BE2C (cell line): ENCODE measurements at regions not wholly inside any gene's neighbourhood (a gene's known extent, or its start where the extent isn't known, plus 50 kb on each side); places are given as distances from the start of the nearest gene placed in this dataset.
"Not testable (repeated sequence)": the region's sequence is repeated elsewhere in the genome, so short reads cannot be mapped to it uniquely, and the experiment has no call there.

Experiments used
- DNase-seq: peaks from one replicate; pipeline ENCODE4 v3.0.0-alpha.2; 2020
- H3K27me3 ChIP-seq: fragments of 250-450 bp; sonication (Bioruptor Pico); 2 replicates; pipeline ENCODE4 v1.5.1; 2020; ENCODE audit warnings: mild to moderate bottlenecking
- H3K36me3 ChIP-seq: fragments of 250-450 bp; sonication (Bioruptor Pico); 2 replicates; pipeline ENCODE4 v1.5.1; 2020; ENCODE audit warnings: mild to moderate bottlenecking
- H3K4me1 ChIP-seq: fragments of 250-450 bp; sonication (Bioruptor Pico); 2 replicates; pipeline ENCODE4 v1.5.1; 2020
- H3K4me3 ChIP-seq: 2 replicates; pipeline ENCODE4 v1.5.1; 2011; ENCODE audit warnings: low read depth, low read length
- H3K9me3 ChIP-seq: fragments of 250-450 bp; sonication (Bioruptor Pico); 2 replicates; pipeline ENCODE4 v1.5.1; 2020
- TF ChIP-seq, protein P1 (sequence below): IDR thresholded peaks from 2 replicates; pipeline ENCODE4 v1.5.1; 2012; ENCODE audit warnings: mild to moderate bottlenecking, low read depth, low read length

DNA sequence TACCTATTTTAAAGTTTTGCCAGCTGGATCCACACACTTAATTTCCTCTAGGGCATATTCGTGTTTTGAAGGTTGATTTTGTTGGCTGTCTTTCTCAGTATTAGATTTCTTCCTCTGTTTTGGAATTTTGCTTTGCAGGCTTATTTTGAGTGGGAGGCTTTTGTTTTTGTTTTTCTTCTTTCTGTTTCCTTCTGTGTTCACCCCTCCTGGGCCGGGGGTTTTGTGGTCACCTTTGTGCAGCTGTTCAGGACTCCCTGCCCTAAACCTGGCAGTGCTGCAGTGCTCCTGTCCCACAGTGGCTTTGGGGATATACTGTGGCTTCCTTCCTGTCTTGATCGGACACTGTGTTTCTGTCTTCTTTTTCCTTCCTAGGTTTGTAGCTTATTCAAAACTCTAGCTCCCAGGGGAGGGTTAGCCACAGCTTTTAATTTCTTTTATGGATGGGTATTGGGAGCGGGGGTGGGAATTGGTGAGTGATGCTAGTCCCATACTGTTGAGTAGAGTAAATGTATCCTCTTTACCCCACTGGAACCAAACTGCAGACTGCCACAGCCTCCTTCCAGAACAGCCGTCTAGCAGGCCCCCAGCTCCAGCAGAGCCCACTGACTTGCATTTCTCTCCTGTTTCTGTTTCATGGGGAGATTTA is 228.7 kb upstream of the FZD8 start:
- H3K4me3 ChIP-seq, result no peak overlapping the region
- H3K4me1 ChIP-seq, result no peaks in the 10 kb centered on the region
- DNase-seq, result no peak
- H3K27me3 ChIP-seq, result no peaks in the 10 kb centered on the region
- no peaks in the 10 kb centered on the region for H3K36me3 ChIP-seq
- TF ChIP-seq, protein P1, sequence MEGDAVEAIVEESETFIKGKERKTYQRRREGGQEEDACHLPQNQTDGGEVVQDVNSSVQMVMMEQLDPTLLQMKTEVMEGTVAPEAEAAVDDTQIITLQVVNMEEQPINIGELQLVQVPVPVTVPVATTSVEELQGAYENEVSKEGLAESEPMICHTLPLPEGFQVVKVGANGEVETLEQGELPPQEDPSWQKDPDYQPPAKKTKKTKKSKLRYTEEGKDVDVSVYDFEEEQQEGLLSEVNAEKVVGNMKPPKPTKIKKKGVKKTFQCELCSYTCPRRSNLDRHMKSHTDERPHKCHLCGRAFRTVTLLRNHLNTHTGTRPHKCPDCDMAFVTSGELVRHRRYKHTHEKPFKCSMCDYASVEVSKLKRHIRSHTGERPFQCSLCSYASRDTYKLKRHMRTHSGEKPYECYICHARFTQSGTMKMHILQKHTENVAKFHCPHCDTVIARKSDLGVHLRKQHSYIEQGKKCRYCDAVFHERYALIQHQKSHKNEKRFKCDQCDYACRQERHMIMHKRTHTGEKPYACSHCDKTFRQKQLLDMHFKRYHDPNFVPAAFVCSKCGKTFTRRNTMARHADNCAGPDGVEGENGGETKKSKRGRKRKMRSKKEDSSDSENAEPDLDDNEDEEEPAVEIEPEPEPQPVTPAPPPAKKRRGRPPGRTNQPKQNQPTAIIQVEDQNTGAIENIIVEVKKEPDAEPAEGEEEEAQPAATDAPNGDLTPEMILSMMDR, result no peak
- H3K9me3 ChIP-seq, result no peaks in the 10 kb centered on the region

DNA sequence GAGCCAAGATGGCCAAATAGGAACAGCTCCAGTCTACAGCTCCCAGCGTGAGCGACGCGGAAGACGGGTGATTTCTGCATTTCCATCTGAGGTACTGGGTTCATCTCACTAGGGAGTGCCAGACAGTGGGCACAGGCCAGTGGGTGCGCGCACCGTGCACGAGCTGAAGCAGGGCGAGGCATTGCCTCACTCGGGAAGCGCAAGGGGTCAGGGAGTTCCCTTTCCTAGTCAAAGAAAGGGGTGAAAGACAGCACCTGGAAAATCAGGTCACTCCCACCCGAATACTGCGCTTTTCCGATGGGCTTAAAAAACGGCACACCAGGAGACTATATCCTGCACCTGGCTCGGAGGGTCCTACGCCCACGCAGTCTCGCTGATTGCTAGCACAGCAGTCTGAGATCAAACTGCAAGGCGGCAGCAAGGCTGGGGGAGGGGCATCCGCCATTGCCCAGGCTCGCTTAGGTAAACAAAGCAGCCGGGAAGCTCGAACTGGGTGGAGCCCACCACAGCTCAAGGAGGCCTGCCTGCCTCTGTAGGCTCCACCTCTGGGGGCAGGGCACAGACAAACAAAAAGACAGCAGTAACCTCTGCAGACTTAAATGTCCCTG is 216.7 kb upstream of the FZD8 start:
- H3K9me3 ChIP-seq, H3K27me3 ChIP-seq, DNase-seq, H3K4me3 ChIP-seq, H3K4me1 ChIP-seq, H3K36me3 ChIP-seq: not testable (repeated sequence)

DNA sequence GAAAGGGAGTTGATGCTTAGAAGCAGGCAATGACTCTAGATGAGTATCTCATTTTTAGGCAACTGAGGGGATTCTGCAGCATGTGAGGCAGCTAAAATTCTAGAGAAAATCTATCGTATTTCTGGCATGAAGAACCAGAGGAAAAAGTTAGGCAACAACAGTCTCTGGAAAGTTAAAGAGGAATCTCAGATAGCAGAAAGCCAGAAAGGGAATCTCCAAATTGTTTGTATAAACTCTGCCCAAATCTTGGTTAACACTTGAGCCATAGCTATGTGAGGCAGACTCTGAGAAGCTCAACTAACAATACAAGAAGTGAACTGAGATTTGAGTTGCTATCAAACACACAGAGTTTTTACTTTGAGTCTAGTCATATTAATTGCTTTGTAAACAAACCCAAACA is 215.8 kb upstream of the FZD8 start:
- Histone ChIP-seq H3K27me3 (no peaks in the 10 kb centered on the region), H3K4me1 (no peaks in the 10 kb centered on the region), H3K4me3 (no peak overlapping the region), H3K36me3 (no peaks in the 10 kb centered on the region), H3K9me3 (no peaks in the 10 kb centered on the region)
- no peak for DNase-seq
- TF ChIP-seq, protein P1, result no peak

DNA sequence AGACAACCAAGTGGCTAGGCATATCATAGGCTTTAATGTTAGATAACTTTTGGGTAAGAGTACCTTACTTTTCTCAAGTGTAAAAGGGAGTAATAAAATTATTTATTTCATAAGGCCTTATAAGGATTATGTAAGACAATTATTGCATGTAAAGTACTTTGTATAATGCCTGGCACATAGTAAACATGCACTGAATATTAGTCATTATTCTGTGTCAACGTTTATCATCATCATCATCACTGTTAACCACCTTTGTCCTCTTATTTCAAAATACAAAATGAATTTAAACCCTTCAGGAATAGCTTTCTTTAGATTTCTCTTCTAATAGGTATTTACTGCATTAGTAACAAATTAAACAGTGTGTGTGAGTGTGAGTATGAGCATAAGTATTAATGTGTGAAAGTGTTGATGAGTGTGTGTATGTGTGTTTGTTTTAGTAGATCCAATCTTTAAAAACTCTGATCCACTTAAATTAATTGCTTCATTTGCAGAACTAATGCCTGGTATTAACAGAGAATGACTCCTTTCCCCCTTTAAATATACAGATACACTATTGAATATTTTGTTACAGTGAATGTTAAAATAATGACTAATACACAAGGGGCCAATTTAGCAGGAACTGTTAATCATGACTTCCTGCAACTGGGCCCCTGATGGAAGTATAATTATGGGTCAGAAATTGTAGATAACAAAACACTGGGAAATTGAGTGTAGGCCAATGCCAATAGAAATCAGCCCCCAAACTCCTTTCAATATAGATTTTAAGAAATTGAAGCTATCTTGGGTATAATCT is 213.3 kb upstream of the FZD8 start:
- no peaks in the 10 kb centered on the region for H3K36me3 ChIP-seq
- no peaks in the 10 kb centered on the region for H3K27me3 ChIP-seq
- H3K4me1 ChIP-seq, result no peaks in the 10 kb centered on the region
- DNase-seq, result no peak
- H3K4me3 ChIP-seq, result no peak overlapping the region
- no peaks in the 10 kb centered on the region for H3K9me3 ChIP-seq
- TF ChIP-seq, protein P1, result no peak

DNA sequence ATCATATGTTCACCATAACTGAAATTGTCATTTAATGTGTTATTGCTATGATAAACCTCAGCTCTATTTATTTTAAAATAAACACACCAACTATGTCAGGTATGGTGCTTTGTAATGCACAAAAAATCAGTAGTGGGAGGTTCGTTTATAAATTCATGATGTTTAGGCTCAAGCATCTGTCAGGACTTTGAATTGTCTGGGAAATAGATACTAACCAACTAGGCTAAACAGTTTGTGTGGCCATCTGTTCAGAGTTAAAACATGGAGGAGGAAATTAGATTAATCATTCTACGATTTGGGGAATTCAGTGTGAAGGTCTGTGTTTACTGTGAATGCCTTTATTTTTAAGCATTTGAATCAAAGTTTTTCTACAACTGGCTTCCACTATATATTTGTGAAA is 212.6 kb upstream of the FZD8 start:
- H3K9me3 ChIP-seq, result no peaks in the 10 kb centered on the region
- H3K36me3 ChIP-seq, result no peaks in the 10 kb centered on the region
- no peak overlapping the region for H3K4me3 ChIP-seq
- TF ChIP-seq, protein P1, result no peak
- H3K4me1 ChIP-seq, result no peaks in the 10 kb centered on the region
- H3K27me3 ChIP-seq, result no peaks in the 10 kb centered on the region
- DNase-seq, result no peak

DNA sequence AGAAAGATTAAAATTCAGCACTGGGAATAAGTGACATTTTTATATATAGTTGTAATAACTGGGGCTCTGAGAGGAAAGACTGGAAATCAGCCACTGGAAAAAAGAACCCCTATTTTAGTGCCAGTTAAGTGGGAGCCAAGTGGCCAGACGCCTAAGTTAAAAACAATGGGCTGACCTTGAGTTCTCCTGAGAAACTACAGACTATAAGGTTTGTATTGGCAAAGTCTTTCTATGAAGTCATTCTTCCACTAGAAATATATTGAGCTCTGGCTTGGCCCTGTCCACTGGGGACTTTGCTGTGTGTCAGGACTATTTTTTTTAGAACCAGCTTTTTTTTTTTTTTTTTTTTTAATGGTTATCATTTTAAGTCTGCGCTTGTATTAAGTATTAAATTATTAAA is 210.6 kb upstream of the FZD8 start:
- Histone ChIP-seq H3K4me3 (no peak overlapping the region), H3K36me3 (no peaks in the 10 kb centered on the region), H3K4me1 (no peaks in the 10 kb centered on the region), H3K9me3 (no peaks in the 10 kb centered on the region), H3K27me3 (no peaks in the 10 kb centered on the region)
- DNase-seq, result no peak
- TF ChIP-seq, protein P1, result no peak
